UCSD-AML1 (cell line): ENCODE measurements at regions not wholly inside any gene's neighbourhood (a gene's known extent, or its start where the extent isn't known, plus 50 kb on each side); places are given as distances from the start of the nearest gene placed in this dataset.
A peak's percentile ranks its signal among the peaks of the same experiment; 100 is the strongest.
"Not testable (repeated sequence)": the region's sequence is repeated elsewhere in the genome, so short reads cannot be mapped to it uniquely, and the experiment has no call there.

Experiments used
- DNase-seq: peaks from one replicate; lab custom pipeline; 2025; ENCODE audit not compliant: unreplicated experiment; lab: John Stamatoyannopoulos, UW

DNA sequence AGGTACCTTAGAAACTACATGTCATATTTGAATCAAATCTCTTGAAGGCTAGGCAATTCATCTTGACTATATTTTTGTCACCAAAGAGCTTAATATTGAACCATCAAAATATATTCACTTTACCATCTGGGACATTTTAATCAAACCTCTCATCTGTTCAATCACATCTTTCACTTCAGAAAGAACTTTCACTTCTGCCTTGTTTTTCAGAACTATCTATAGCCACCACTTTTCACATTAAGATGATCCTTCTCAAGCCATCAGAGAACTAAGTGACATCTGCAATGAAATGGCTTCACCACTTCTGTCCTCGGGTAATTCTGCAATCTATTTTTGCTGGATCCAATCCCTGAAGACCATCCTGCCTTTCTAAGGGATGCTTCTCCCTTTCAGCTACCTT, 57.8 kb downstream of the OR2B2 start:
- DNase-seq, result no peak

DNA sequence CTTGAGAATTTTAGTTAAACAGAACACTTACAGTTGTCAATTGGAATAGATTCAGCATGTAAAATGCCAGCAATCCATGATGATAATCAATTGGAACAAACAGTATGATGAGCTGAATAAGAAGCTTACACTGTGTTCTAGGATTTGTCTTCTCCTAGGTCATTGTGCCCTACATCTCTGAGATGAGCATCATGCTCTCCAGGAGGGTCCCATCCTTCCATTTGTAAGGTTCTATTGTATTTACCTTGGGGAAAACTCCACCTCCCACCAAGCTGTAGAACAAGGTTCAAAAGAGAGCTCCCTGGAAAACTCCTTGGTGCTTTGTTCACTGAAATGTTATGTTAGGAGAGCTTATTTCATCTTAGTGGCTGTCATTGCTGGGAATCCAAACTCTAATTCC, 60.8 kb downstream of the OR2B2 start:
- DNase-seq, result no peak

DNA sequence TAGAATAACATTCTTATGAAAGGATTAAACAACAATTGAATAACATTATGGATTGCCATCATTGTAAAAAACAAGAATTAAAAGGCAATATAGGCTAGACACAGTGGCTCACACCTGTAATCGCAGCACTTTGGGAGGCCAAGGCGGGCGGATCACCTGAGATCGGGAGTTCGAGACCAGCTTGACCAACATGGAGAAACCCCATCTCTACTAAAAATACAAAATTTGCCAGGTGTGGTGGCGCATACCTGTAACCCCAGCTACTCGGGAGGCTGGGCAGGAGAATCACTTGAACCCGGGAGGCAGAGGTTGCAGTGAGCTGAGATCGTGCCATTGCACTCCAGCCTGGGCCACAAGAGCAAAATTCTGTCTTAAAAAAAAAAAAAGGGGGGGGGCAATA, 63.2 kb downstream of the OR2B2 start:
- not testable (repeated sequence) for DNase-seq

- no peak for DNase-seq
Observed at GRCh38 chr6:27847706-27848105, 64.5 kb downstream of the OR2B2 start.

GRCh38 chr6:27840572-27840971, 71.6 kb downstream of the OR2B2 start:
- no peak for DNase-seq

GRCh38 chr6:27839626-27840475, 72.3 kb downstream of the OR2B2 start:
- peak; percentile 22 for DNase-seq

DNA sequence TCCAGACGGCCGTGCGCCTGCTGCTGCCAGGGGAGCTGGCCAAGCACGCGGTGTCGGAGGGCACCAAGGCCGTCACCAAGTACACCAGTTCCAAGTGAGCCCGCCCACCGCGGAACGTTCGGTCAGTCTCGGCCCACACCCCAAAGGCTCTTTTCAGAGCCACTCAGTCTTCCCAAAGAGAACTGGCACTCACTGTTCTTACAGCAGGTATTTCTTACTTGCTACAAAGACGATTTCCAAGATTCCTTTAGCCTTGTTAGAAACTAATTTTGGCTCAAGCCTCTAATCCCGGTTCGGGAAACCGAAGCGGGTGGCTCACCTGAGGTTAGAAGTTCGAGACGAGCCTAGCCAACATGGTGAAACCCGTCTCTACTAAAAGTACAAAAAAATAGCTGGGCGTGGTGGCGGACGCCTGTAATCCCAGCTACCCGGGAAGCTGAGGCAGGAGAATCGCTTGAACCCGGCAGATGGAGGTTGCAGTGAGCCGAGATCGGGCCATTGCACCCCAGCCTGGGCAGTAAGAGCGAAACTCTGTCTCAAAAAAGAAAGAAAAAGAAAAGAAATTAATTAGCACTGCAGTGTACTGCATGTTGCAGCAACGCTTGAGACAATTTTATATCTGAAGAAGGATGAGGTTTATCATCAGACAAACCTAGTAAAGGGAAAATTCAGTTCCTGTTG, 73.1 kb downstream of the OR2B2 start:
- peak; percentile 71 for DNase-seq

- peak; percentile 80 for DNase-seq
Observed at GRCh38 chr6:27838058-27838944, 73.9 kb downstream of the OR2B2 start.

- no peak for DNase-seq
Observed at GRCh38 chr6:27837625-27838057, 74.6 kb downstream of the OR2B2 start.

- peak; percentile 63 for DNase-seq
Observed at GRCh38 chr6:27836783-27837624, 75.2 kb downstream of the OR2B2 start.

DNA sequence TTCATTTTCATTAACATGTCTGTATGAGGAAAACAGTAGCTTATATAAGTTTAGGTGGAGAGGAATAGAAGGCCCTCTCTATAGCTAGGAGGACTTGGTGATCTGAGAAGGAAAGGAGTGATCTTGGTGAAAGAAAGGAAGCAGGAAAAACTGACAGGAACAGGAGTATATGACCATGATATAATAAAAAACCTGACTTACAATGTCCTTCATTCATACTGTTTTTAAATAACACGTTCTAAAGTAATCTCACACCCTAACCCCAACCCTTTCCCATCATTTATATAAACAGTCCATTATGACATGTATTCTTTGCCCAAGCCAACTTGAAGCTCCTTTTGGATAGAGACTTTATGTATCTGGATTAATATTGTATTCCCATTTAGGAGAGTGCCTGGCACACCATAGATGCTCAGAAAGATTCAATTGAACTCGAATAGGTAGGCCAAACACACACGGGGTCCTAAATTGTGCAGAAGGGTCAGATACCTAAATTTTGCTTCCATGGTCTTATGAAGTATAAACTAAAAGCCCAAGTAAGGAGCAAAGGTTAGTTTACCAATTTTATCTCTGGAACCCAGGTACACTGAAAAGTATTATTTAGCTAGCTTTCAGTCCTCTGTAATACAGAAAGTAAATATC, 75.9 kb downstream of the OR2B2 start:
- no peak for DNase-seq

GRCh38 chr6:27834879-27835549, 77.2 kb downstream of the OR2B2 start:
- DNase-seq, result no peak

DNA sequence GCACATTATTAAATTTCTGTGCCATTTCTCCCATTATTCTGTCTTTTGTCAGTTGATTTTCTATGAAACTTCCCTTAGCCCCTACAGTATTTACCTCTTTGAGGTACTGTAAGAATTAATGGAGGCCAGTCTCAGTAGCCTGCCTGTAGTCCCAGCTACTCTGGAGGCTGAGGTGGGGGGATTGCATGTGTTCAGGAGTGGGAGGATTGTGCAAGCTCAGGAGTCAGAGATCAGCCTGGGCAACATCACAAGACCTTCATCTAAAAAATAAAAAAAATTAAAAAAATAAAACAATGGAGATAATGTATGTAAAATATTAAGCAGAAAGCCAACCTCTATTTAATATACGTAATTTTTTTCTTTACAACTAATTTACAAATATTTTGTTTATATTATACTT, 77.8 kb downstream of the OR2B2 start:
- no peak for DNase-seq

DNA sequence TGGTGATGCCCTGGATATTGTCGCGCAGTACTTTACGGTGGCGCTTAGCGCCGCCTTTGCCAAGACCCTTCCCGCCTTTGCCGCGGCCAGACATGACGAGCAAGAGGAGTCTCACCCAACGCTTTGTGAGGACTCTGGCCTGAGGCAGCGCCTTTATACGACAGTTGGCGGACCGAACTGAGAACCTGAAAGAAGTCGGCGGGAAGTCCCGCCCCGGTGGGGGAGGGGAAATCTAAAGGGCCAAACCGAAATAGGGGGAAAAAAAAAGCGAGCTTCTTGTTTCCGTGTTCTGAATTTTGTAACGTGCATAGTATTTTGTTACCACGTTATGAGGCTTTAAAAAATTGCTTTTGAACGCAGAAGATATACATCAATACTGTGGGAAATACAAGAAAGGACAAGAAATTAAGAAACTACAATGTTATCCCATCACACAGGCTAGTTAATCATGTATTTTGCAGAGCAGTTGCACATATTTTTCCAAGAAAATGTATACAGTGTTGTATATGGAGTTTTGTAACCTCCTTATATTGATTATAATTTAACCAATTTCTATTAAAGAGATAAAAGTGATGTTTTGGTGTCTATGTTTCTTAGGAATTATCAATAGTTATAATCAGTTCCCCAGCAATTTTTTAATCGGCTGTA, 80.6 kb downstream of the OR2B2 start:
- peak; percentile 83 for DNase-seq

DNA sequence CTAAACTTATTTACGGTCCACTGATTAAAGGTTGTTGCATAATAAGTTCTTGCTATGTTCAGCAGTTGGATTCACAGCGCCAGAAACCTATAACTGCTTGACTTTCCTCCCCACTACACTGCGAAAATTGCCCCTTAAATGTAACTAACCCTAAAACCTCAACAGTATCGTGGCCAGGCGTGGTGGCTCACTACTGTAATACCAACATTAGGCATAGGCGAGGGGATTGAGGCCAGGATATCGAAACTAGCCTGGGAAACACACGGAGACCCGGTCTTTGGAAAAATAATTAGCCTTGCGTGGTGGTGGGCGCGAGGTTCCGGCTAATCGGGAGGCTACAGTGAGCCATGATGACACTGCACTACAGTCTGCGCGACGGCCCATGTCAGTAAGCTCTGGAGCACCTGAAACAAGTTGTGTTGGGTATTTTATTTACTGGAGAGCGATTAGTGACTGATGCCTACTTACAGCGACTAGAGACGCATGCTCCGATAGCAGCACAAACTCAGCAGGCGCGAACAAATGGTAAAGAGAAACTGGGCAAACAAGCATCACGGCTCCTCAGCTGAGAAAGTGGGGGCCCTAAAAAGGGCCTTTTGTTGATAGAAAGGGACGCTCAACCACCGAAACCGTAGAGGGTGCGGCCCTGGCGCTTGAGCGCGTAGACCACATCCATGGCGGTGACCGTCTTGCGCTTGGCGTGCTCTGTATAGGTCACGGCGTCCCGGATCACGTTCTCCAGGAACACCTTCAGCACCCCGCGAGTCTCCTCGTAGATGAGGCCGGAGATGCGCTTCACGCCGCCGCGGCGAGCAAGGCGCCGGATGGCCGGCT, 81.4 kb downstream of the OR2B2 start:
- DNase-seq, result peak; percentile 67

DNA sequence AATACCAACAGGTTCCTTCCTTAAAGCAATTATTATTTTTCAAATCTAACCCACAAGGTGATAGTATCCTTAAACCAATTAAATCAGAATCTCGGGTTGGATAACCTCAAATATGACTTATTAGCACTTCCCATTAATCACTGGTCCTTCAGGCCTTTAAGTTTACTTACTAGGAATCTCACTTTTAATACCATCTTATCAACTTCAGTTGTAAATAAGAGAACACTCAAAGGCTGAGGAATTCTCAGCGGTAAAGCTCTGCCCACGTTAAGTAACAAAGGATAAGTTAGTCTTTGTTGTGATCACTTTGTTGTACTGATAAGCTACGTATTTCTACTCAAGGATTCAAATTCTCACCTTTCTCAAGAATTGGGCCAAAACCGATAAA, 82.0 kb downstream of the OR2B2 start:
- DNase-seq, result no peak

DNA sequence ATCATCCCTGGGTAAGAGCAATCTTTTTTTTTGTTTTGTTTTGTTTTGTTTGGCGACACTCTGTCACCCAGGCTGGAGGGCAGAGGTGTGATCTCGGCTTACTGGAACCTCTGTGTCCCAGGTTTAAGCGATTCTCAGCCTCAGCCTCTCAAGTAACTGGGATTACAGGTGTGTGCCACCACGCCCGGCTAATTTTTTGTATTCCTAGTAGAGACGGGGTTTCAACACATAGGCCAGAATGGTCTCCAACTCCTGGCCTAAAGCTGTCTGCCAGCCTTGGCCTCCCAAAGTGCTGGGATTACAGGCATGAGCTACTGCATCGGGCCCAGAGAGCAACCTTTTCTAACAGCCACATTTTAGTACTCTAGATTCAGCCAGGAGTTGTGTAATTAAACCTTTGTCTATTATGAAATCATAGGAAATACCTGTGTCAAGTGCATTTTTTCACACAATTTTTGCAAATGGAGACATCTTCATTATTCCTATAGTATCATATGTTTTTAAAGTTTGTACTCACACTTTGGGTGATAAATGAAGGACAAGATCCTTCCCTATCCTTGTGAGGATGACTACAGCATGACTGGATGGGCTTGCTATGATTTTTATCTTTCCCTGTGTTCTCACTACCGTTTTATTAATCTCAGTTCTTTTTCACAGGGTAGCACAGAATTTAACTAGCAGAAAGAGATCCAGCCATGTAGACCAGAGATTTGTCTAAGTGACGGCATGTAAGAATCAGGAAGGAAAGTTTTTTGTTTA, 82.6 kb downstream of the OR2B2 start:
- DNase-seq, result no peak
